ENCODE measurements at regions not wholly inside any gene's neighbourhood (a gene's known extent, or its start where the extent isn't known, plus 50 kb on each side); places are given as distances from the start of the nearest gene placed in this dataset.

DNA sequence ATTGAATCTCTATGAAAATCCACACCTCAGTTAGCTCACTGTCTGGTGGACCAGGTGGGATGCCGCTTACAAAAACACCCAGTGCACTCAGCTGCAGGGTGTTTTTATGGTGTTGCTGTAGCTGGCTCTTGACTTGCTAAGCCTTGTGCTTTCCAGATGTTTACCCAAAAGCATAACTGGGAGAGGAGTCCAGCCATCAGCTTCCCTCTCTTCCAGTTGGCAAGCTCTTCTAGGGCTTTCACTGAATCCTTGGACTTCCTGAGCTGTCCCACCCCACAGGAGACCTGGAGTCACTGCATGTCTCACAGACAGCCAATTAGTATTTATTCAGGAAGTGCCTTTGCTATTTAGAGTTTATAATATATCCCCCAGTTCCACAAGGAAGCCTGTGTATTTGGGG lies 210.9 kb downstream of the FNDC1 start:
- Histone ChIP-seq H3K36me3 (ENCODE audit: control insufficient read depth in 2 of 2, insufficient read depth in 1 of 2, low read length in 2 of 2) (no peaks in the 10 kb centered on the region), H3K4me3 (ENCODE audit: low read depth, low read length) (no peak overlapping the region), H3K9me3 (ENCODE audit: control insufficient read depth, insufficient read depth, low read depth, low read length) (no peaks in the 10 kb centered on the region), H3K27ac (ENCODE audit: extremely low read depth, low read depth, low read length) (no peak overlapping the region), H3K4me1 (ENCODE audit: control insufficient read depth, insufficient read depth, low read length) (no peaks in the 10 kb centered on the region)
- TF ChIP-seq ZNF610 (tag by site-specific recombination; IDR thresholded peaks at IDR 0.05; ENCODE audit: borderline replicate concordance): no peak
- TF ChIP-seq ZNF391 (tag by site-specific recombination; IDR thresholded peaks at IDR 0.05; ENCODE audit: borderline replicate concordance, low read depth): no peak
- no peak for TF ChIP-seq ZNF654 (tag by site-specific recombination; IDR thresholded peaks at IDR 0.05; ENCODE audit: low read depth)
- TF ChIP-seq ZNF501 (tag by site-specific recombination; IDR thresholded peaks at IDR 0.05): no peak
- no peak for TF ChIP-seq ZNF350 (tag by site-specific recombination; IDR thresholded peaks at IDR 0.05)
- no peak for TF ChIP-seq ZNF561 (tag by site-specific recombination; IDR thresholded peaks at IDR 0.05; ENCODE audit: borderline replicate concordance)
- no peak for TF ChIP-seq ZXDB (tag by site-specific recombination; IDR thresholded peaks at IDR 0.05)
- TF ChIP-seq ZFP3 (tag by site-specific recombination; IDR thresholded peaks at IDR 0.05; ENCODE audit: low read depth): no peak
- TF ChIP-seq, protein P1, sequence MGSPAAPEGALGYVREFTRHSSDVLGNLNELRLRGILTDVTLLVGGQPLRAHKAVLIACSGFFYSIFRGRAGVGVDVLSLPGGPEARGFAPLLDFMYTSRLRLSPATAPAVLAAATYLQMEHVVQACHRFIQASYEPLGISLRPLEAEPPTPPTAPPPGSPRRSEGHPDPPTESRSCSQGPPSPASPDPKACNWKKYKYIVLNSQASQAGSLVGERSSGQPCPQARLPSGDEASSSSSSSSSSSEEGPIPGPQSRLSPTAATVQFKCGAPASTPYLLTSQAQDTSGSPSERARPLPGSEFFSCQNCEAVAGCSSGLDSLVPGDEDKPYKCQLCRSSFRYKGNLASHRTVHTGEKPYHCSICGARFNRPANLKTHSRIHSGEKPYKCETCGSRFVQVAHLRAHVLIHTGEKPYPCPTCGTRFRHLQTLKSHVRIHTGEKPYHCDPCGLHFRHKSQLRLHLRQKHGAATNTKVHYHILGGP (tag by site-specific recombination; IDR thresholded peaks at IDR 0.05): no peak
- TF ChIP-seq ZNF174 (tag by site-specific recombination; IDR thresholded peaks at IDR 0.05): no peak
- TF ChIP-seq SALL2 (tag by site-specific recombination; IDR thresholded peaks at IDR 0.05; ENCODE audit: borderline replicate concordance): no peak
- TF ChIP-seq HOXA7 (CRISPR knock-in tag; IDR thresholded peaks at IDR 0.05; ENCODE audit: borderline replicate concordance): no peak
- TF ChIP-seq, protein P2, sequence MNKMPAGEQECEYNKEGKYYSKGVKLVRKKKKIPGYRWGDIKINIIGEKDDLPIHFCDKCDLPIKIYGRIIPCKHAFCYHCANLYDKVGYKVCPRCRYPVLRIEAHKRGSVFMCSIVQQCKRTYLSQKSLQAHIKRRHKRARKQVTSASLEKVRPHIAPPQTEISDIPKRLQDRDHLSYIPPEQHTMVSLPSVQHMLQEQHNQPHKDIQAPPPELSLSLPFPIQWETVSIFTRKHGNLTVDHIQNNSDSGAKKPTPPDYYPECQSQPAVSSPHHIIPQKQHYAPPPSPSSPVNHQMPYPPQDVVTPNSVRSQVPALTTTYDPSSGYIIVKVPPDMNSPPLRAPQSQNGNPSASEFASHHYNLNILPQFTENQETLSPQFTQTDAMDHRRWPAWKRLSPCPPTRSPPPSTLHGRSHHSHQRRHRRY (tag by site-specific recombination; IDR thresholded peaks at IDR 0.05): no peak
- CTCF ChIA-PET: no interaction called here
- POLR2A ChIA-PET: no interaction called here

DNA sequence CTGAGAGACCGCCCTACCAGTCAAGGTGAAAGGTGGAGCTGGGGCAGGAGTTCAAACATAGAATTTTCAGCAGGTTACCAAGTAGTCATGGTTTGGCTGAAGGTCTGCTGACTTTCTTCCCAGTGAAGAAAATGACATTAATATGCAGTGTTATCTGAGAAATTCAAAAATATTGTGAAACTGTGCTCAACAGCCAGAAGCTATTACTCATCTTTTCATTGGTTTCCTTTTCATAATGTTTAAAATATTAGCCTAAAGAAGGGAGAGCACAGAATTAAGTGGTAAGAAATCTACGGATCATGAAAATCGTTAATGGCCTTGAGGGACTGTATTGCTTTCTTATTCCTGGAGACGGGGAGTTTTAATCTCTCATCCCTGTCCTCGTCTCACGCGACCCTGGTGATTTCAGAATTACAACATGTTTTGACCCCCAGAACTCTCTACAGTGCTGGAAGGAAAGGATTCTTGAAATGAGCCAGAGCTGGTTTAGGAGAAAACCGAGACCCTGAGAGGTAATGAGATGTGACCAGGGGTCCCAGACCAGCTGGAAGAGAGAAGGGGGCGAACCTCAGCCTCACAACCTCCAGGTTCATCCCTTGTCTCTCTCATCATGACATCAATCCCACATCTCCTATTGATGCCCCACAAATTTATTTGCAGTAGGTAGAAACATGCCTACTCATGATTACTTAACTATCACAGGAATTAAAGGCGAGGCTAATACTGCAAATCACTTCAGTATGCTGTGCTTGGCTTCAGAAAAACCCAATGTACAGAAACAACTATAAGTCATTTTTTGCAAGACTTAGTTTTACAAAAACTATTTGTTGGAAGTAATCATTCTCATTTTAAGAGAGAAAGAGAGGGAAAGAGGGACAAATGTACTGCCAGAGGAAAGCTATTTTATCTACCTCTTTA lies 209.5 kb downstream of the FNDC1 start:
- Histone ChIP-seq H3K36me3 (ENCODE audit: control insufficient read depth in 2 of 2, insufficient read depth in 1 of 2, low read length in 2 of 2) (no peaks in the 10 kb centered on the region), H3K4me1 (ENCODE audit: control insufficient read depth, insufficient read depth, low read length) (no peaks in the 10 kb centered on the region), H3K27ac (ENCODE audit: extremely low read depth, low read depth, low read length) (no peak overlapping the region), H3K4me3 (ENCODE audit: low read depth, low read length) (no peak overlapping the region), H3K9me3 (ENCODE audit: control insufficient read depth, insufficient read depth, low read depth, low read length) (no peaks in the 10 kb centered on the region)
- ChIA-PET CTCF (no interaction called here), POLR2A (no interaction called here)
- TF ChIP-seq ZNF140 (tag by site-specific recombination; IDR thresholded peaks at IDR 0.05) (no peak), ZFP3 (tag by site-specific recombination; IDR thresholded peaks at IDR 0.05; ENCODE audit: low read depth) (no peak), ZNF548 (tag by site-specific recombination; IDR thresholded peaks at IDR 0.05) (no peak), ZNF394 (tag by site-specific recombination; IDR thresholded peaks at IDR 0.05; ENCODE audit: borderline replicate concordance) (no peak), ZNF248 (tag by site-specific recombination; IDR thresholded peaks at IDR 0.05) (no peak), GLI2 (tag by site-specific recombination; IDR thresholded peaks at IDR 0.05; ENCODE audit: borderline replicate concordance, low read depth) (no peak), ZNF626 (tag by site-specific recombination; IDR thresholded peaks at IDR 0.05) (no peak), ZEB2 (tag by site-specific recombination; IDR thresholded peaks at IDR 0.05) (no peak), EGR2 (tag by site-specific recombination; IDR thresholded peaks at IDR 0.05; ENCODE audit: low read depth) (no peak), KLF7 (tag by site-specific recombination; IDR thresholded peaks at IDR 0.05; ENCODE audit: borderline replicate concordance) (no peak), GFI1B (tag by site-specific recombination; IDR thresholded peaks at IDR 0.05) (no peak), ZBTB20 (tag by site-specific recombination; IDR thresholded peaks at IDR 0.05) (no peak)
- TF ChIP-seq, protein P3, sequence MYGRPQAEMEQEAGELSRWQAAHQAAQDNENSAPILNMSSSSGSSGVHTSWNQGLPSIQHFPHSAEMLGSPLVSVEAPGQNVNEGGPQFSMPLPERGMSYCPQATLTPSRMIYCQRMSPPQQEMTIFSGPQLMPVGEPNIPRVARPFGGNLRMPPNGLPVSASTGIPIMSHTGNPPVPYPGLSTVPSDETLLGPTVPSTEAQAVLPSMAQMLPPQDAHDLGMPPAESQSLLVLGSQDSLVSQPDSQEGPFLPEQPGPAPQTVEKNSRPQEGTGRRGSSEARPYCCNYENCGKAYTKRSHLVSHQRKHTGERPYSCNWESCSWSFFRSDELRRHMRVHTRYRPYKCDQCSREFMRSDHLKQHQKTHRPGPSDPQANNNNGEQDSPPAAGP (tag by site-specific recombination; IDR thresholded peaks at IDR 0.05): no peak
- TF ChIP-seq, protein P4, sequence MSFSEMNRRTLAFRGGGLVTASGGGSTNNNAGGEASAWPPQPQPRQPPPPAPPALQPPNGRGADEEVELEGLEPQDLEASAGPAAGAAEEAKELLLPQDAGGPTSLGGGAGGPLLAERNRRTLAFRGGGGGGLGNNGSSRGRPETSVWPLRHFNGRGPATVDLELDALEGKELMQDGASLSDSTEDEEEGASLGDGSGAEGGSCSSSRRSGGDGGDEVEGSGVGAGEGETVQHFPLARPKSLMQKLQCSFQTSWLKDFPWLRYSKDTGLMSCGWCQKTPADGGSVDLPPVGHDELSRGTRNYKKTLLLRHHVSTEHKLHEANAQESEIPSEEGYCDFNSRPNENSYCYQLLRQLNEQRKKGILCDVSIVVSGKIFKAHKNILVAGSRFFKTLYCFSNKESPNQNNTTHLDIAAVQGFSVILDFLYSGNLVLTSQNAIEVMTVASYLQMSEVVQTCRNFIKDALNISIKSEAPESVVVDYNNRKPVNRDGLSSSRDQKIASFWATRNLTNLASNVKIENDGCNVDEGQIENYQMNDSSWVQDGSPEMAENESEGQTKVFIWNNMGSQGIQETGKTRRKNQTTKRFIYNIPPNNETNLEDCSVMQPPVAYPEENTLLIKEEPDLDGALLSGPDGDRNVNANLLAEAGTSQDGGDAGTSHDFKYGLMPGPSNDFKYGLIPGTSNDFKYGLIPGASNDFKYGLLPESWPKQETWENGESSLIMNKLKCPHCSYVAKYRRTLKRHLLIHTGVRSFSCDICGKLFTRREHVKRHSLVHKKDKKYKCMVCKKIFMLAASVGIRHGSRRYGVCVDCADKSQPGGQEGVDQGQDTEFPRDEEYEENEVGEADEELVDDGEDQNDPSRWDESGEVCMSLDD (tag by site-specific recombination; IDR thresholded peaks at IDR 0.05): no peak
- TF ChIP-seq, protein P5, sequence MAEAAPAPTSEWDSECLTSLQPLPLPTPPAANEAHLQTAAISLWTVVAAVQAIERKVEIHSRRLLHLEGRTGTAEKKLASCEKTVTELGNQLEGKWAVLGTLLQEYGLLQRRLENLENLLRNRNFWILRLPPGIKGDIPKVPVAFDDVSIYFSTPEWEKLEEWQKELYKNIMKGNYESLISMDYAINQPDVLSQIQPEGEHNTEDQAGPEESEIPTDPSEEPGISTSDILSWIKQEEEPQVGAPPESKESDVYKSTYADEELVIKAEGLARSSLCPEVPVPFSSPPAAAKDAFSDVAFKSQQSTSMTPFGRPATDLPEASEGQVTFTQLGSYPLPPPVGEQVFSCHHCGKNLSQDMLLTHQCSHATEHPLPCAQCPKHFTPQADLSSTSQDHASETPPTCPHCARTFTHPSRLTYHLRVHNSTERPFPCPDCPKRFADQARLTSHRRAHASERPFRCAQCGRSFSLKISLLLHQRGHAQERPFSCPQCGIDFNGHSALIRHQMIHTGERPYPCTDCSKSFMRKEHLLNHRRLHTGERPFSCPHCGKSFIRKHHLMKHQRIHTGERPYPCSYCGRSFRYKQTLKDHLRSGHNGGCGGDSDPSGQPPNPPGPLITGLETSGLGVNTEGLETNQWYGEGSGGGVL (tag by site-specific recombination; IDR thresholded peaks at IDR 0.05): no peak

Data from HEK293 (cell line).